GM12878 (cell line): ENCODE measurements at regions not wholly inside any gene's neighbourhood (a gene's known extent, or its start where the extent isn't known, plus 50 kb on each side); places are given as distances from the start of the nearest gene placed in this dataset.

ENCODE experiments used
- ATAC-seq: fragments of 200-7000 bp; cut with Tn5 transposase; 3 replicates; pipeline ENCODE4 v1.9.1; 2020; ENCODE audit warnings: mild to moderate bottlenecking, moderate library complexity
- BruUV-seq: library from RNA; stranded (reverse); fragments of 400-500 nt; replicated peaks from 2 replicates; lab custom pipeline; 2021; lab: Mats Ljungman, UMichigan
- CTCF ChIA-PET: fragments of 300-600 bp; sonication (Branson Sonifier 250); formaldehyde crosslinking; extraction: SDS; loops from one replicate; lab custom pipeline; 2021; ENCODE audit warnings: inconsistent platforms; lab: Yijun Ruan, JAX
- POLR2A ChIA-PET: fragments of 350-600 bp; formaldehyde crosslinking; extraction: SDS; loops from one replicate; lab custom pipeline; 2021; ENCODE audit warnings: inconsistent platforms; lab: Charles Lee
- RAD21 ChIA-PET: fragments of 300-600 bp; sonication (Branson Sonifier 250); formaldehyde crosslinking; loops from one replicate; lab custom pipeline; 2023; ENCODE audit warnings: antibody characterized with exemption; ENCODE audit not compliant: unreplicated experiment; lab: Charles Lee
- SMC1A ChIA-PET: fragments of 300-600 bp; sonication (Branson Sonifier 250); formaldehyde crosslinking; loops from one replicate; lab custom pipeline; 2023; ENCODE audit not compliant: unreplicated experiment, uncharacterized antibody; lab: Charles Lee
- DNase-seq: peaks from one replicate; pipeline ENCODE4 v3.0.0-alpha.2; 2011; ENCODE audit warnings: low read depth, low spot score
- FAIRE-seq: peaks from 3 replicates; lab custom pipeline; 2011; peaks lifted over from hg19 to GRCh38; lab: Jason Lieb, UNC
- H2AFZ ChIP-seq: 2 replicates; pipeline ENCODE4 v1.6.0; 2011; ENCODE audit warnings: low read depth, low read length, control low read depth; ENCODE audit not compliant: control insufficient read depth
- H3K27ac ChIP-seq: 2 replicates; pipeline ENCODE4 v1.5.1; 2011; ENCODE audit warnings: control low read depth; ENCODE audit not compliant: control insufficient read depth, insufficient read depth
- H3K27me3 ChIP-seq, 2 experiments: replicated peaks in 1 of 2; 2 replicates each; pipeline versions ENCODE4 v1.6.0 to v1.6.1; 2011; ENCODE audit warnings: low read length in 1 of 2; ENCODE audit not compliant: control insufficient read depth in 2 of 2, insufficient read depth in 2 of 2
- H3K36me3 ChIP-seq, 2 experiments: 2 replicates each; pipeline ENCODE4 v1.5.1; 2011; ENCODE audit warnings: low read length in 1 of 2; ENCODE audit not compliant: control insufficient read depth in 2 of 2, insufficient read depth in 2 of 2
- H3K4me1 ChIP-seq: 2 replicates; pipeline ENCODE4 v1.6.1; 2011; ENCODE audit warnings: mild to moderate bottlenecking, low read length, moderate library complexity, mixed read lengths; ENCODE audit not compliant: control insufficient read depth, insufficient read depth
- H3K4me2 ChIP-seq: 2 replicates; pipeline ENCODE4 v1.6.0; 2011; ENCODE audit warnings: control low read depth; ENCODE audit not compliant: control insufficient read depth, insufficient read depth
- H3K4me3 ChIP-seq: fragments of 200-600 bp; sonication (generic); 2 replicates; pipeline ENCODE4 v1.5.1; 2016
- H3K79me2 ChIP-seq: 2 replicates; pipeline ENCODE4 v1.6.0; 2011; ENCODE audit warnings: low read length; ENCODE audit not compliant: control insufficient read depth, insufficient read depth
- H3K9ac ChIP-seq: 2 replicates; pipeline ENCODE4 v1.8.0; 2011; ENCODE audit warnings: low read length, control low read depth, mixed read lengths; ENCODE audit not compliant: control insufficient read depth, insufficient read depth
- H3K9me3 ChIP-seq: replicated peaks from 3 replicates; pipeline ENCODE4 v1.5.1; 2011; ENCODE audit warnings: mild to moderate bottlenecking, low read length; ENCODE audit not compliant: control insufficient read depth, insufficient read depth
- H4K20me1 ChIP-seq: 2 replicates; pipeline ENCODE4 v1.6.0; 2011; ENCODE audit not compliant: control insufficient read depth, insufficient read depth
- CHD4 ChIP-seq: fragments of 200-600 bp; sonication (generic); IDR thresholded peaks from 2 replicates; pipeline ENCODE4 v1.6.1; 2016; ENCODE audit warnings: mild to moderate bottlenecking
- EP300 ChIP-seq, 2 experiments: fragments of 150-350 bp in 1 of 2; IDR thresholded peaks; 2 replicates each; pipeline ENCODE4 v1.6.1; 2011 to 2012; ENCODE audit warnings: low read depth in 2 of 2, low read length in 2 of 2, borderline replicate concordance in 1 of 2, improper control_type of control experiment in 1 of 2, inconsistent platforms in 1 of 2; ENCODE audit not compliant: control insufficient read depth in 1 of 2
- NBN ChIP-seq: fragments of 450-650 bp; IDR thresholded peaks from 2 replicates; pipeline ENCODE4 v1.6.1; 2016
- NRF1 ChIP-seq: conservative IDR thresholded peaks from 2 replicates; pipeline ENCODE4 v1.6.1; 2011; ENCODE audit warnings: mild to moderate bottlenecking, low read depth, low read length, improper control_type of control experiment
- POLR2AphosphoS5 ChIP-seq: IDR thresholded peaks from 2 replicates; pipeline ENCODE4 v1.6.1; 2011; ENCODE audit warnings: mild to moderate bottlenecking, low read length, inconsistent platforms
- POU2F2 ChIP-seq: IDR thresholded peaks from 3 replicates; pipeline ENCODE4 v1.6.1; 2011; ENCODE audit warnings: low read depth, mild to moderate bottlenecking, low read length, borderline replicate concordance
- PRDM15 ChIP-seq: fragments of 450-650 bp; formaldehyde crosslinking; IDR thresholded peaks from 2 replicates; pipeline ENCODE4 v1.4.0; 2020; ENCODE audit warnings: mild to moderate bottlenecking, moderate library complexity
- SMAD1 ChIP-seq: fragments of 450-650 bp; IDR thresholded peaks from 2 replicates; pipeline ENCODE4 v1.6.1; 2018; ENCODE audit warnings: mild to moderate bottlenecking, low read depth; ENCODE audit not compliant: partially characterized antibody
- SPI1 ChIP-seq: IDR thresholded peaks from 2 replicates; pipeline ENCODE4 v1.6.1; 2011; ENCODE audit warnings: low read depth, mild to moderate bottlenecking, low read length, moderate library complexity, borderline replicate concordance; ENCODE audit not compliant: insufficient read depth
- STAT1 ChIP-seq: fragments of 450-650 bp; conservative IDR thresholded peaks from 2 replicates; pipeline ENCODE4 v1.6.1; 2014; ENCODE audit warnings: antibody characterized with exemption, mild to moderate bottlenecking
- TCF7 ChIP-seq: IDR thresholded peaks from 2 replicates; pipeline ENCODE4 v1.6.1; 2014; ENCODE audit warnings: antibody characterized with exemption, borderline replicate concordance
- USF1 ChIP-seq: IDR thresholded peaks from 2 replicates; pipeline ENCODE4 v1.6.1; 2011; ENCODE audit warnings: borderline replicate concordance, low read depth, mild to moderate bottlenecking, moderate library complexity, mixed read lengths, low read length; ENCODE audit not compliant: insufficient read depth; ENCODE audit errors: extremely low read length
- ZNF592 ChIP-seq: fragments of 450-650 bp; IDR thresholded peaks from 2 replicates; pipeline ENCODE4 v1.6.1; 2017; ENCODE audit warnings: mild to moderate bottlenecking, moderate library complexity
- in situ Hi-C: fragments of 300-500 bp; cut with MboI; formaldehyde crosslinking; loops from 9 replicates; pipeline ENCODE4 v1.14.3; 2018; ENCODE audit warnings: mixed read lengths
- intact Hi-C: fragments of 100-400 bp; cut with micrococcal nuclease; formaldehyde crosslinking; loops from one replicate; pipeline ENCODE4 v1.14.2; 2022; ENCODE audit not compliant: unreplicated experiment

- no peak for FAIRE-seq
- ChIA-PET RAD21 (no interaction called here), POLR2A (no interaction called here), SMC1A (interaction anchor here (0.7 to 1.9 kb wide), 2 partner anchors 13 to 279 kb away, joined by 3 to 4 read pairs; no protein-coding TSS in a partner anchor), CTCF (no interaction called here)
- ATAC-seq = no peak
- H3K27me3 ChIP-seq = no peaks in the 10 kb centered on the region
- intact Hi-C loops (no loop called here), in situ Hi-C loops (no loop called here)
- H3K4me1 ChIP-seq = no peaks in the 10 kb centered on the region
- no TSS peak for BruUV-seq
- no peak overlapping the region for H3K4me2 ChIP-seq
- no peaks in the 10 kb centered on the region; the same call in 1 of the 3 replicates for H3K9me3 ChIP-seq
- no peaks in the 10 kb centered on the region for H3K79me2 ChIP-seq
- no peak for DNase-seq
- H3K4me3 ChIP-seq = no peak overlapping the region
- H4K20me1 ChIP-seq = no peaks in the 10 kb centered on the region
- H2AFZ ChIP-seq = no peak overlapping the region
- no peak overlapping the region for H3K27ac ChIP-seq
- no peaks in the 10 kb centered on the region for H3K36me3 ChIP-seq
- no peak overlapping the region for H3K9ac ChIP-seq
- TF ChIP-seq POLR2AphosphoS5 = no peak
- TF ChIP-seq POU2F2 = no peak
- no peak for TF ChIP-seq TCF7
- no peak for TF ChIP-seq SMAD1
- TF ChIP-seq STAT1 = no peak
- TF ChIP-seq CHD4 = no peak
- TF ChIP-seq USF1 = no peak
- TF ChIP-seq SPI1 = no peak
- no peak for TF ChIP-seq EP300 (IDR thresholded peaks at IDR 0.05; ENCODE audit: borderline replicate concordance in 1 of 2, control insufficient read depth in 1 of 2, low read depth in 2 of 2, low read length in 2 of 2)
- TF ChIP-seq ZNF592 = no peak
- no peak for TF ChIP-seq NBN
- no peak for TF ChIP-seq NRF1
- no peak for TF ChIP-seq PRDM15 (CRISPR knock-in tag)
Observed at GRCh38 chr4:36590343-36590742, 308.9 kb downstream of the DTHD1 start.
